ENCODE measurements at regions not wholly inside any gene's neighbourhood (a gene's known extent, or its start where the extent isn't known, plus 50 kb on each side); places are given as distances from the start of the nearest gene placed in this dataset.

- DNase-seq (ENCODE audit: low read depth): no peak
- no peak for TF ChIP-seq CTCF (conservative IDR thresholded peaks at IDR 0.05; ENCODE audit: control insufficient read depth, insufficient read depth, low read depth, low read length)
- H3K4me3 ChIP-seq (ENCODE audit: control insufficient read depth, low read depth, low read length): no peak overlapping the region
Measured at GRCh38 chr10:65531545-65531944, 1394.3 kb upstream of the LRRTM3 start.

- TF ChIP-seq CTCF (conservative IDR thresholded peaks at IDR 0.05; ENCODE audit: control insufficient read depth, insufficient read depth, low read depth, low read length): no peak
- no peak overlapping the region for H3K4me3 ChIP-seq (ENCODE audit: control insufficient read depth, low read depth, low read length)
- DNase-seq (ENCODE audit: low read depth): no peak
Measured at GRCh38 chr10:65534771-65535170, 1391.1 kb upstream of the LRRTM3 start.

- DNase-seq (ENCODE audit: low read depth): no peak
- H3K4me3 ChIP-seq (ENCODE audit: control insufficient read depth, low read depth, low read length): no peak overlapping the region
- no peak for TF ChIP-seq CTCF (conservative IDR thresholded peaks at IDR 0.05; ENCODE audit: control insufficient read depth, insufficient read depth, low read depth, low read length)
Measured at GRCh38 chr10:65544756-65545155, 1381.1 kb upstream of the LRRTM3 start.

- no peak for TF ChIP-seq CTCF (conservative IDR thresholded peaks at IDR 0.05; ENCODE audit: control insufficient read depth, insufficient read depth, low read depth, low read length)
Measured at GRCh38 chr10:65548001-65548400, 1377.8 kb upstream of the LRRTM3 start.

GRCh38 chr10:65550761-65551160, 1375.1 kb upstream of the LRRTM3 start:
- H3K4me3 ChIP-seq (ENCODE audit: control insufficient read depth, low read depth, low read length): no peak overlapping the region
- TF ChIP-seq CTCF (conservative IDR thresholded peaks at IDR 0.05; ENCODE audit: control insufficient read depth, insufficient read depth, low read depth, low read length): no peak
- DNase-seq (ENCODE audit: low read depth): no peak

More at GRCh38 chr10:65548001-65548400, 1377.8 kb upstream of the LRRTM3 start:
- no peak for DNase-seq (ENCODE audit: low read depth)
- no peak overlapping the region for H3K4me3 ChIP-seq (ENCODE audit: control insufficient read depth, low read depth, low read length)

- DNase-seq (ENCODE audit: low read depth): no peak
- no peak for TF ChIP-seq CTCF (conservative IDR thresholded peaks at IDR 0.05; ENCODE audit: control insufficient read depth, insufficient read depth, low read depth, low read length)
- no peak overlapping the region for H3K4me3 ChIP-seq (ENCODE audit: control insufficient read depth, low read depth, low read length)
Measured at GRCh38 chr10:65555192-65555591, 1370.6 kb upstream of the LRRTM3 start.

- H3K4me3 ChIP-seq (ENCODE audit: control insufficient read depth, low read depth, low read length): no peak overlapping the region
- TF ChIP-seq CTCF (conservative IDR thresholded peaks at IDR 0.05; ENCODE audit: control insufficient read depth, insufficient read depth, low read depth, low read length): no peak
- DNase-seq (ENCODE audit: low read depth): no peak
Measured at GRCh38 chr10:65556006-65556405, 1369.8 kb upstream of the LRRTM3 start.

Data from fibroblast of mammary gland (primary cell).